Left ventricle myocardium superior (tissue), 1 donor: ENCODE measurements at regions not wholly inside any gene's neighbourhood (a gene's known extent, or its start where the extent isn't known, plus 50 kb on each side); places are given as distances from the start of the nearest gene placed in this dataset.
A peak's percentile ranks its signal among the peaks of the same experiment; 100 is the strongest.
"Not testable (repeated sequence)": the region's sequence is repeated elsewhere in the genome, so short reads cannot be mapped to it uniquely, and the experiment has no call there.

ENCODE experiments used
- ATAC-seq: fragments of 200-7000 bp; cut with Tn5 transposase; one replicate; pipeline ENCODE4 v1.9.1; 2020; ENCODE audit warnings: mild to moderate bottlenecking, moderate library complexity
- DNase-seq: peaks from one replicate; pipeline ENCODE4 v3.0.0-alpha.2; 2020
- intact Hi-C: fragments of 100-400 bp; cut with micrococcal nuclease; formaldehyde crosslinking; loops from one replicate; pipeline ENCODE4 v1.11.0; 2022
- donor health status: DM: no; HTN: yes; CAD: no; lungs with severe emphysema.

DNA sequence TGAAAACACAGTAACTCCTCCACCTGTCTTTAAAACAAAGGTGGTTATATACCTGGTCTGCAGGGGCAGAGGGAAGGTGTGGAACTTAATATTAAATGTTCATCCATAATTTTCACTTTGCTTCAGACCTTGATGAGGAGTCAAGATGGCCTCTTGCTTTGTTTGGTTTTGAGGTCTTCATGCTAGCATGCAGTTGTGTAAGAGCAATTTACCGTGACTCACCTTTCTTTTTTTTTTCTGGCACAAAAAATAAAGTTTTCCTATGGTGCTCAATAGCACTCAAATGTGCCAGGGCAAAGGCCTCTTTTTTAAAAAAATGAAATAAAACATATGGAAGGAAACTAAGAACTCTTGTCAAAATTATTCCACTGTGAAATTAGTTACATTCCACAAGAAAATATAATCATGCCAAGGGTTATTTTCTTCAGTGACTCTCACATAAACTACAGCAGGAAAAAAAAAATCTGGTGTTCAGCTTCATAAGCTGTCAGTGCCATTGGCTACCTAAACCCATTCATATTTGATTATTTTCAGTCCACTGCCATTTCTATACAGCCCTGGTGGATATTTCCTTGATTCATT lies 128.2 kb downstream of the SLC7A11 start:
- DNase-seq: no peak
- no peak for ATAC-seq
- intact Hi-C loops: no loop called here

DNA sequence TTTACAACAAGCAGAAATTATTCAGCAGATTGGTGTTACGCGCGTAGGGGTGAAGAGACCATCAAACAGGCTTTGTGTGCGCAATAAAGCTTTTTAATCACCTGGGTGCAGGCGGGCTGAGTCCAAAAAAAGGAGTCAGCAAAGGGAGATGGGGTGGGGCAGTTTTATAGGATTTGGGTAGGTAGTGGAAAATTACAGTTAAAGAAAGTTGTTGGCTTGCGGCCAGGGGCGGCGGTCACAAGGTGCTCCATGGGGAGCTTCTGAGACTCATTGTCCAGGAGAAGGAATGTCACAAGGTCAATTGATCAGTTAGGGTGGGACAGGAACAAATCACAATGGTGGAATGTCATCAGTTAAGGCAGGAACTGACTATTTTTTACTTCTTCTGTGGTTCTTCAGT lies 129.3 kb downstream of the SLC7A11 start:
- intact Hi-C loops, DNase-seq, ATAC-seq: not testable (repeated sequence)

DNA sequence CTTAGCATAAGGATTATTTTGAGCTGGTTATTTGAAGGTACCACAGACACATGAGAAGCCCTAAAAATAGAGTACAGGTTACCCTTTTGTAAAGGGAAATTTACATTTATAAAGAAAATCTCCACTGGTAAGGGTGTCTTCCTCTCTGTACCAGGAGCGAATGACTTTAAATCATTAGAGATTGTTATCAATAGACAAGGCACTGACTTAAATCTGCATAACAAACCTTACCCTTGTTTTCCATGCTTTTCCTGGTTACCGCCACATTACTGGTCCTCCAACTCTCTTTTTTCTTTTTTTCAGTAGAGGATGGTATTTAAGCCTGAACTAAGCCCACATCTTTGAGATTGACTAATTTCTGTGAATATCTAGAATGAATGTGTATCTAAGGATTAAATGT lies 129.8 kb downstream of the SLC7A11 start:
- intact Hi-C loops: no loop called here

DNA sequence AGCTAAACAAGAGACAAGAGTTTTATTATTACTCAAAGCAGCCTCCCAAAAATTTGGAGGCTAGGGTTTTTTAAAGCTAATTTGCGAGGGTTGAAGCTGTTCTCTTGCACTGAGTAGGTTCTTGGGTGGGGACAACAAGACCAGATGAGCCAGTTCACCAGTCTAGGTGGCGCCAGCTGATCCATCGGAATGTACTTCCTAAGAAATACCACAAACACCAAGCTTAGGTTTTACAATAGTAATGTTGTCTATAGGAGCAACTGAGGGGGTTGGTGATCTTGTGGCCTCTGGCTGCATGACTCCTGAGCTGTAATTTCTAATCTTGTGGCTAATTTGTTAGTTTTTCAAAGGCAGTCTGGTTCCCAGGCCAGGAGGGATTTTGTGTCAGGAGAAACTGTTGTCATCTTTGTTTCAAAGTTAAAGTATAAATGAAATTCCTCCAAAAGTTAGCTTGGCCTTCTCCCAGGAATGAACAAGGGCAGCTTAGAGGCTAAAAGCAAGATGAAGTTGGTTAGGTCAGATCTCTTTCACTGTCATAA lies 130.6 kb downstream of the SLC7A11 start:
- no peak for ATAC-seq
- DNase-seq: no peak
- intact Hi-C loops: no loop called here

More for the DNA sequence above, 129.8 kb downstream of the SLC7A11 start:
- DNase-seq (no peak), ATAC-seq (no peak)

- no peak for DNase-seq
- ATAC-seq: no peak
- intact Hi-C loops: no loop called here
These were observed 131.3 kb downstream of the SLC7A11 start for GRCh38 chr4:138110815-138111214.

DNA sequence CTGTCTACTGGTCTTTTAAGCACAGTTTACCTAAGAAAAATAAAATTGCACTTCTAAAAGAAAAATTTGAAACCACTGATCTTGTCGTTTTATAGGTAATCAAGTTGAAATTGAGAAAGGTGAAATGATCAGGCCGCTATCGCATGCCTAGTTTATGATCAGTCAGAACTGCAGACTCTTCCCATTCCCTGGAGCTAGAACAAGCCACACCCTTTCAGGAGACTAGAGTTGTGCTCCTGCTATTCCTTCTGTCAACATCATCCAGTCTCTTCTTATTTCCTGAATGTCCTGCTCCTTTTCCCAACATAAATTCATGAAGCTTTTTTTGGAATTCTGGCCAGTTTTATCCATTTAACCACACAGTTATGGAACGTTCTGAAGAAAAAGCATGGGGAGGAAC lies 135.1 kb downstream of the SLC7A11 start:
- DNase-seq (no peak), ATAC-seq (no peak)
- intact Hi-C loops: no loop called here

GRCh38 chr4:138105331-138105730 lies 136.8 kb downstream of the SLC7A11 start:
- intact Hi-C loops: no loop called here
- ATAC-seq (no peak), DNase-seq (no peak)

GRCh38 chr4:138104284-138104680 lies 137.9 kb downstream of the SLC7A11 start:
- intact Hi-C loops: no loop called here
- DNase-seq: no peak
- no peak for ATAC-seq

DNA sequence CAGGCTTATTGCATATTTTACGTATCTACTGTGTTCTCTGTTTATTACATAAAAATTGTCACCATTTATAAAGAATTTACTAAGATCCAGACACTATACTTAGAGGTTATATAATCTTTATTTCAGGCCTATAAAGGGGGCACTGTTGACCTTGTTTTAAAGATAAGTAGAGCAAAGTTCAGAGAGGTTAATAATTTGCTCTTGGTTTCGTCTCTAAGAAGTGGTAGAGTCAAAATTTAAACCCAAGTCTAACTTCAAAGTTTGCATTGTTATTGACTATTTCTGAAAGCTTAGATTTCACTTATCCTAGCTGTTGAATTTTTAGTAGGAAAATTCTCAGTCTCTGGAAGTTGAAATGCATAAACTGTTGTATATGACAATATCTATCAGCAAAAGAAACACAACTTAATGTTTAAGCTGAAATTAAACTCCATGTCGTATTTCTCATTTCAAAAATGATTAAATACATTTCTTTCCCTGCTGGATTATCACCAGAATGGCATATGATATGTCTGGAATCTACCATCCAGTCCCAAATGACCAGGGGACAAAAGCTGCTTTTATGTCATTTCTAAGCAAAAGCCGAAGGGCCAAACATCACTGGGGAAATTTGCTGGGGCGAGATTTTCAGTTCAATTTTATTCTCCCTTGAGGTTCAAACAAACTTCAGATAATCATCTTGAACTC lies 138.4 kb downstream of the SLC7A11 start:
- intact Hi-C loops: no loop called here
- DNase-seq: no peak

GRCh38 chr4:138099385-138099784 lies 142.8 kb downstream of the SLC7A11 start:
- intact Hi-C loops: no loop called here
- DNase-seq (no peak), ATAC-seq (no peak)

More for the DNA sequence above, 138.4 kb downstream of the SLC7A11 start:
- ATAC-seq: no peak

GRCh38 chr4:138097912-138098600 lies 144.1 kb downstream of the SLC7A11 start:
- ATAC-seq (no peak), DNase-seq (no peak)
- intact Hi-C loops: no loop called here

- intact Hi-C loops: no loop called here
- ATAC-seq (no peak), DNase-seq (no peak)
These were observed 145.6 kb downstream of the SLC7A11 start for GRCh38 chr4:138096384-138097062.

DNA sequence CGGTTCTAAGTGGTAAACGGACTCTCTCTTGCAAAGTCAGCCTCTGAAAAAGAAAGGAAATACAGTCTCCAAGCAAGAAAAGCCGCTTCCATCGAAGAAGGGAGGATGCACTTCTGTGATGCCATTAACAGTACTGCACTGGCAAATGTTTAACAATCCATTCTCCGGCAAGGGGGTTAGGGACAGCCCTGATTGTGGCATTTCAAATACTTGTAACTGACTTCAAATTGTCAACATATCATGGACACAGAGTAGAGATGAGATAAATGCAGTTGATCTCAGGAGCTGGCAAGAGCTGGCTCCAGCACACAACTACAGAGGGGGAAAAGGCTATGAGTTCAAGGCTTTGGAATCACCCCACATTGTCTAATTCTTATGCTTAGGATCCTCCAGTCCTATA lies 146.8 kb downstream of the SLC7A11 start:
- no peak for ATAC-seq
- intact Hi-C loops: no loop called here
- no peak for DNase-seq

DNA sequence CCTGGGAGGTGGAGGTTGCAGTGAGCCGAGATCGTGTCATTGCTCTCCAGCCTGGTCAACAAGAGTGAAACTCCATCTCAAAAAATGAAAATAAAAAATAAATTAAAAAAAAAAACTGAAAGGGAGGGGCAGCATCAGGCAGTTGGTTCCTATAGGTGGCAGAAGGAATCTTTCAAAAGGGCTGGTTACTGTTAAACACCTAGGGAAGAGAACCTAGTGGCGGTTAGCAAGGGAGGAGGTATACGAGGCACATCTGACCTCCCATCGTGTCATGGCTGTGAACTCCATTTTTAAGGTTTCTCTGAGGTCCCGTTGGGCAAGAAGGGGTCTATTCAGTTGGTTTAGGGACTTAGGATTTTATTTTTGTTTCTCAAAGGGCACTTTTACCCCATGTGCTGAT lies 150.1 kb downstream of the SLC7A11 start:
- intact Hi-C loops: no loop called here
- DNase-seq (no peak), ATAC-seq (no peak)

- no peak for DNase-seq
- intact Hi-C loops: no loop called here
- ATAC-seq: no peak
These were observed 151.1 kb downstream of the SLC7A11 start for GRCh38 chr4:138090918-138091676.

- intact Hi-C loops: no loop called here
- DNase-seq (no peak), ATAC-seq (peak; percentile 83)
These were observed 151.8 kb downstream of the SLC7A11 start for GRCh38 chr4:138090150-138090917.

GRCh38 chr4:138088449-138089208 lies 153.5 kb downstream of the SLC7A11 start:
- intact Hi-C loops: no loop called here

More at GRCh38 chr4:138088449-138089208, 153.5 kb downstream of the SLC7A11 start:
- ATAC-seq (no peak), DNase-seq (no peak)
